ENCODE measurements at regions not wholly inside any gene's neighbourhood (a gene's known extent, or its start where the extent isn't known, plus 50 kb on each side); places are given as distances from the start of the nearest gene placed in this dataset.

DNA sequence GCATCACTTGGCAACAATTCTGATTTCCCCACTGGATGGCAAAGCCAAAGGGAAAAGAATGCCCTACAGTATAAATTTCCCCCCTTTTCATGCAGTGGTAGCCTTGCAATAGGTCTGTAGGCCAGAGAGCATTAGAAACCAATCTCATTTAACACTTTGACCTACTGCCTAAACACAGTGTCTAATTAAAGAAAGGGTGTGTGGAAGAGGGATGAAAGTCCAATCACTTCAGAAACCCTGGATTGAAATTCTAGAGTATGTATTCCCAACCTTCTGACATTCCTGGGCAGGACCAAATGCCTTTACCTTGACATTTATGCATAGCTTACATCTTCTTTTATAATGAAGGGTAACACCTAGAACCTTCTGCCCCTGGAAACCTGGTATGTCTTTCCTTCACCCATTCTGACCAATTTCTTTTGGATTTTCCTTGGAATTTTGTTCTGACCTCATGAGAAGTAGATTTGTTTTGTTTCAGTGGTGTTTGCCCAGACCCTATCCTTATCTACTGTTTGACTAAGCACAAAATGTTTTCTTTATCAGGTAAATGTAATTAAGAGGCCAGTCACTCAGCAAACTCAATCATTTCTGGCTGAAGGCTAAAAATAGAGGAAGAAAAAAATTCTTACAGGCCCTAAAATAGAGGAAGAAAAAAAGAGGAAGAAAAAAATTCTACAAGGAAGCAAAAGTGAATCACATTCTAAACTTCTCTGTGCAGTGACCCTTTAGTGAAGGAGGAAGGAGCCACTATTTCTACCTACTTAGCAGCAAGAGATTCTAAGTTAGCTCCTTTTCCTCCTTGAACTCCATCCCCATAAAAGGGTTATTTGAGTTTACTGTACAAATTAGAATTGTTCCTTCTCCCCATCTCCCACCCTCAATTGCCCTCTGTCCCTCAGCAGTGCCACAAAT is 129.5 kb upstream of the DSCAM start:
- TF ChIP-seq, protein P1, sequence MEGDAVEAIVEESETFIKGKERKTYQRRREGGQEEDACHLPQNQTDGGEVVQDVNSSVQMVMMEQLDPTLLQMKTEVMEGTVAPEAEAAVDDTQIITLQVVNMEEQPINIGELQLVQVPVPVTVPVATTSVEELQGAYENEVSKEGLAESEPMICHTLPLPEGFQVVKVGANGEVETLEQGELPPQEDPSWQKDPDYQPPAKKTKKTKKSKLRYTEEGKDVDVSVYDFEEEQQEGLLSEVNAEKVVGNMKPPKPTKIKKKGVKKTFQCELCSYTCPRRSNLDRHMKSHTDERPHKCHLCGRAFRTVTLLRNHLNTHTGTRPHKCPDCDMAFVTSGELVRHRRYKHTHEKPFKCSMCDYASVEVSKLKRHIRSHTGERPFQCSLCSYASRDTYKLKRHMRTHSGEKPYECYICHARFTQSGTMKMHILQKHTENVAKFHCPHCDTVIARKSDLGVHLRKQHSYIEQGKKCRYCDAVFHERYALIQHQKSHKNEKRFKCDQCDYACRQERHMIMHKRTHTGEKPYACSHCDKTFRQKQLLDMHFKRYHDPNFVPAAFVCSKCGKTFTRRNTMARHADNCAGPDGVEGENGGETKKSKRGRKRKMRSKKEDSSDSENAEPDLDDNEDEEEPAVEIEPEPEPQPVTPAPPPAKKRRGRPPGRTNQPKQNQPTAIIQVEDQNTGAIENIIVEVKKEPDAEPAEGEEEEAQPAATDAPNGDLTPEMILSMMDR (IDR thresholded peaks at IDR 0.05): no peak
- TF ChIP-seq EZH2 (IDR thresholded peaks at IDR 0.05; ENCODE audit: borderline replicate concordance, insufficient read depth, low read depth, low read length, poor library complexity, severe bottlenecking): no peak
